ENCODE measurements at regions not wholly inside any gene's neighbourhood (a gene's known extent, or its start where the extent isn't known, plus 50 kb on each side); places are given as distances from the start of the nearest gene placed in this dataset.

- POLR2A ChIA-PET, result no interaction called here
- CTCF ChIA-PET, result no interaction called here
- TF ChIP-seq, protein P1, sequence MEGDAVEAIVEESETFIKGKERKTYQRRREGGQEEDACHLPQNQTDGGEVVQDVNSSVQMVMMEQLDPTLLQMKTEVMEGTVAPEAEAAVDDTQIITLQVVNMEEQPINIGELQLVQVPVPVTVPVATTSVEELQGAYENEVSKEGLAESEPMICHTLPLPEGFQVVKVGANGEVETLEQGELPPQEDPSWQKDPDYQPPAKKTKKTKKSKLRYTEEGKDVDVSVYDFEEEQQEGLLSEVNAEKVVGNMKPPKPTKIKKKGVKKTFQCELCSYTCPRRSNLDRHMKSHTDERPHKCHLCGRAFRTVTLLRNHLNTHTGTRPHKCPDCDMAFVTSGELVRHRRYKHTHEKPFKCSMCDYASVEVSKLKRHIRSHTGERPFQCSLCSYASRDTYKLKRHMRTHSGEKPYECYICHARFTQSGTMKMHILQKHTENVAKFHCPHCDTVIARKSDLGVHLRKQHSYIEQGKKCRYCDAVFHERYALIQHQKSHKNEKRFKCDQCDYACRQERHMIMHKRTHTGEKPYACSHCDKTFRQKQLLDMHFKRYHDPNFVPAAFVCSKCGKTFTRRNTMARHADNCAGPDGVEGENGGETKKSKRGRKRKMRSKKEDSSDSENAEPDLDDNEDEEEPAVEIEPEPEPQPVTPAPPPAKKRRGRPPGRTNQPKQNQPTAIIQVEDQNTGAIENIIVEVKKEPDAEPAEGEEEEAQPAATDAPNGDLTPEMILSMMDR (IDR thresholded peaks at IDR 0.05; ENCODE audit: control extremely low read depth, extremely low read depth, low read depth, missing control alignments), result no peak
- DNase-seq (ENCODE audit: extremely low spot score), result no peak
These were observed 216.5 kb downstream of the SKIDA1 start for GRCh38 chr10:21308946-21309345.

DNA sequence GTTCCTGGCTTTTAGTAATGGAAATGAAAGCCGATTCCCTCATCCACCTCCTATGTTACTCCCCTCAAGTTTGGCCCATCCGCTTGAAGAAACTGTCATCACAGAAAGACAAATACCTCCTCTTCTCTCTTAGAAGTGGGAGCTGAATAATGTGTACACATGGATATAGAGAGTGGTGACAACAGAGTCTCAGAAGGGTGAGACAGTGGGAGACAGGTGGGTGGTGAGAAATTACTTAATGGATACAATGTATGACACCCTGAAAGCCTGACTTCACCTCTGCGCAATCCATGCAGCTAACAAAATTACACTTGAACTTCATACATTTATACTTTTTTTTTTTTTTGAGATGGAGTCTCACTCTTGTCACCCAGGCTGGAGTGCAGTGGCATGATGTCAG is 217.5 kb downstream of the SKIDA1 start:
- CTCF ChIA-PET, result no interaction called here
- TF ChIP-seq, protein P1 (IDR thresholded peaks at IDR 0.05; ENCODE audit: control extremely low read depth, extremely low read depth, low read depth, missing control alignments), result no peak
- POLR2A ChIA-PET, result no interaction called here
- no peak for DNase-seq (ENCODE audit: extremely low spot score)

DNA sequence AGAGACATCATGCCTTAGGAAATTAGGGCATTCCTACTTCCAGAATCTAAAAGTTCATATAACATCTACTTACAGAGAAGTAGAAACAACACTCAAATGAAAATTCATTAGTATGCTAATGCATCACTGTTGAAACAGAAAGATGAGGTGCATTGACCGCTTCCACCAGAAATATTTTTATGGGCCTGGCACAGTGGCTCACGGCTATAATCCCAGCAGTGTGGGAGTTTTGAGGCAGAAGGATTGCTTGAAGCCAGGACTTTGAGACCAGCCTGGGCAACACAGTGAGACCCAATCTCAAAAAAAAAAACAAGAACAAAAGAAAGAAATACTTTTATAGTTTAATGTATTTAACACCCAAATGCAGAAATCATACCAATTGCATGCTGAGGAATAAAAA is 220.9 kb downstream of the SKIDA1 start:
- ChIA-PET POLR2A (no interaction called here), CTCF (no interaction called here)
- TF ChIP-seq, protein P1 (IDR thresholded peaks at IDR 0.05; ENCODE audit: control extremely low read depth, extremely low read depth, low read depth, missing control alignments), result no peak
- no peak for DNase-seq (ENCODE audit: extremely low spot score)

GRCh38 chr10:21304198-21304597 is 221.3 kb downstream of the SKIDA1 start:
- TF ChIP-seq, protein P1 (IDR thresholded peaks at IDR 0.05; ENCODE audit: control extremely low read depth, extremely low read depth, low read depth, missing control alignments), result no peak
- ChIA-PET POLR2A (no interaction called here), CTCF (no interaction called here)
- no peak for DNase-seq (ENCODE audit: extremely low spot score)

DNA sequence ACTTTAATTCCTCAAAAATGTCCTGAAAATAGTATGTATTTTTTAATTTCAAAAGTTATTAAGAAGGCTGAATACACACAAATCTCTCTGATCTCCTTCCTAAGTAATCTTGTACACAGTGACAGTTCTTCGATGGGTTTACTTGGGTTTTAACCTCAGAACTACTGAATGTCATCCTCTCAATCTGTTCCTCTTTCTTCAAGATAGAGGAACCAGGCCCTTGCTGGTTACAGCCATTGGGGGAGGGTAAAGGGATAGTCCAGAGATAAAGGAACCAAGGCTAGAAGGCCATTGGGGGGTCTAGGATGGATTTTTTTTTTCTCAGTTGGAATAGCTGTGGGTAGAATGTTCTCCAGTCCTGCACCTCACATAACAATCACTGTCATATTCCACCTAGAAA is 224.9 kb downstream of the SKIDA1 start:
- TF ChIP-seq, protein P1 (IDR thresholded peaks at IDR 0.05; ENCODE audit: control extremely low read depth, extremely low read depth, low read depth, missing control alignments), result no peak
- DNase-seq (ENCODE audit: extremely low spot score), result no peak
- ChIA-PET POLR2A (no interaction called here), CTCF (no interaction called here)

- ChIA-PET CTCF (interaction anchor here (1.3 kb wide), 1 partner anchor 11 kb away, joined by 3 read pairs; no protein-coding TSS in a partner anchor), POLR2A (no interaction called here)
- no peak for DNase-seq (ENCODE audit: extremely low spot score)
- TF ChIP-seq, protein P1 (IDR thresholded peaks at IDR 0.05; ENCODE audit: control extremely low read depth, extremely low read depth, low read depth, missing control alignments), result no peak
These were observed 226.2 kb downstream of the SKIDA1 start for GRCh38 chr10:21299330-21299729.

GRCh38 chr10:21298701-21299100 is 226.8 kb downstream of the SKIDA1 start:
- ChIA-PET CTCF (interaction anchor here (1.3 kb wide), 1 partner anchor 10 kb away, joined by 3 read pairs; no protein-coding TSS in a partner anchor), POLR2A (interaction anchor here (0.6 kb wide), 1 partner anchor 31 kb away, joined by 4 read pairs; no protein-coding TSS in a partner anchor)
- no peak for DNase-seq (ENCODE audit: extremely low spot score)
- TF ChIP-seq, protein P1 (IDR thresholded peaks at IDR 0.05; ENCODE audit: control extremely low read depth, extremely low read depth, low read depth, missing control alignments), result no peak

All from GM10248 (cell line).